RWPE2 (cell line): ENCODE measurements at regions not wholly inside any gene's neighbourhood (a gene's known extent, or its start where the extent isn't known, plus 50 kb on each side); places are given as distances from the start of the nearest gene placed in this dataset.

Source experiments
- ATAC-seq: fragments of 200-7000 bp; cut with Tn5 transposase; 3 replicates; pipeline ENCODE4 v1.9.1; 2021; ENCODE audit warnings: low read depth
- DNase-seq: peaks from one replicate; pipeline ENCODE4 v3.0.0-alpha.2; 2020; ENCODE audit warnings: low spot score
- H3K27ac ChIP-seq: fragments of 450-650 bp; 2 replicates; pipeline ENCODE4 v1.5.1; 2017; ENCODE audit warnings: mild to moderate bottlenecking; ENCODE audit not compliant: poor library complexity, severe bottlenecking
- H3K27me3 ChIP-seq: fragments of 250-450 bp; sonication (Bioruptor Pico); 2 replicates; pipeline ENCODE4 v1.5.1; 2021; ENCODE audit warnings: mild to moderate bottlenecking, moderate library complexity; ENCODE audit not compliant: insufficient read depth, poor library complexity, severe bottlenecking
- H3K36me3 ChIP-seq: fragments of 250-450 bp; sonication (Bioruptor Pico); 2 replicates; pipeline ENCODE4 v1.5.1; 2020; ENCODE audit warnings: low read depth, mild to moderate bottlenecking, moderate library complexity
- H3K4me1 ChIP-seq: fragments of 250-450 bp; sonication (Bioruptor Pico); 2 replicates; pipeline ENCODE4 v1.5.1; 2021; ENCODE audit warnings: mild to moderate bottlenecking, moderate library complexity; ENCODE audit not compliant: insufficient read depth, poor library complexity, severe bottlenecking
- H3K4me3 ChIP-seq: fragments of 250-450 bp; sonication (Bioruptor Pico); 2 replicates; pipeline ENCODE4 v1.5.1; 2021; ENCODE audit warnings: mild to moderate bottlenecking, moderate library complexity; ENCODE audit not compliant: severe bottlenecking
- H3K9me3 ChIP-seq: fragments of 250-450 bp; sonication (Bioruptor Pico); 2 replicates; pipeline ENCODE4 v1.5.1; 2021; ENCODE audit warnings: mild to moderate bottlenecking, moderate library complexity; ENCODE audit not compliant: severe bottlenecking
- TF ChIP-seq, protein P1 (sequence below): fragments of 450-650 bp; IDR thresholded peaks from one replicate; pipeline ENCODE4 v1.5.1; 2017; ENCODE audit warnings: mild to moderate bottlenecking, moderate library complexity; ENCODE audit not compliant: poor library complexity, severe bottlenecking

- Histone ChIP-seq H3K4me3 (no peak overlapping the region), H3K27ac (no peak overlapping the region), H3K27me3 (no peaks in the 10 kb centered on the region), H3K9me3 (no peaks in the 10 kb centered on the region), H3K4me1 (no peaks in the 10 kb centered on the region), H3K36me3 (no peaks in the 10 kb centered on the region)
- DNase-seq: no peak
- ATAC-seq: no peak
- TF ChIP-seq, protein P1, sequence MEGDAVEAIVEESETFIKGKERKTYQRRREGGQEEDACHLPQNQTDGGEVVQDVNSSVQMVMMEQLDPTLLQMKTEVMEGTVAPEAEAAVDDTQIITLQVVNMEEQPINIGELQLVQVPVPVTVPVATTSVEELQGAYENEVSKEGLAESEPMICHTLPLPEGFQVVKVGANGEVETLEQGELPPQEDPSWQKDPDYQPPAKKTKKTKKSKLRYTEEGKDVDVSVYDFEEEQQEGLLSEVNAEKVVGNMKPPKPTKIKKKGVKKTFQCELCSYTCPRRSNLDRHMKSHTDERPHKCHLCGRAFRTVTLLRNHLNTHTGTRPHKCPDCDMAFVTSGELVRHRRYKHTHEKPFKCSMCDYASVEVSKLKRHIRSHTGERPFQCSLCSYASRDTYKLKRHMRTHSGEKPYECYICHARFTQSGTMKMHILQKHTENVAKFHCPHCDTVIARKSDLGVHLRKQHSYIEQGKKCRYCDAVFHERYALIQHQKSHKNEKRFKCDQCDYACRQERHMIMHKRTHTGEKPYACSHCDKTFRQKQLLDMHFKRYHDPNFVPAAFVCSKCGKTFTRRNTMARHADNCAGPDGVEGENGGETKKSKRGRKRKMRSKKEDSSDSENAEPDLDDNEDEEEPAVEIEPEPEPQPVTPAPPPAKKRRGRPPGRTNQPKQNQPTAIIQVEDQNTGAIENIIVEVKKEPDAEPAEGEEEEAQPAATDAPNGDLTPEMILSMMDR: no peak
Observed at GRCh38 chr2:220335591-220335915, 708.1 kb downstream of the SLC4A3 start.

DNA sequence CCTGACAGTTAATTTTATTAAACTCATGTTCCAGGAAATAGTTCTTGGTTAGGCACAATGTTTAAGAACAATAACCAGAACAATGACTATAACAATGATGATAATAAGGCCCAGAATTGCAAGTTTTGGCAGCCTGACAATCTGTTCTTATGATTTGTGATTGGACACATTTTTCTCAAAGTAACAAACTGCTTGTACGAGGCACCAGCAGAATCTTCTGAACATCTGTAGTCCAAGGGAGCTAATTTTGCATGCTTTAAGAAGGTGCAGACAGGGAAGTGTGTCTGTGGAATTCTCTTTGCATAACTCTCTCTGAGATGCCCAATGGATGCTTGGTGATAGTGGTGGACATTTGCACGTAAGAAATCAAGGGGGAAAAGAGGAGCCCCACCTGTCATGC is 709.3 kb downstream of the SLC4A3 start:
- H3K4me3 ChIP-seq: no peak overlapping the region
- no peak for DNase-seq
- H3K4me1 ChIP-seq: no peaks in the 10 kb centered on the region
- no peaks in the 10 kb centered on the region for H3K36me3 ChIP-seq
- ATAC-seq: no peak
- H3K27me3 ChIP-seq: no peaks in the 10 kb centered on the region
- H3K27ac ChIP-seq: no peak overlapping the region
- TF ChIP-seq, protein P1: no peak
- H3K9me3 ChIP-seq: no peaks in the 10 kb centered on the region

GRCh38 chr2:220337611-220338440 is 710.4 kb downstream of the SLC4A3 start:
- TF ChIP-seq, protein P1: no peak
- no peaks in the 10 kb centered on the region for H3K9me3 ChIP-seq
- ATAC-seq (no peak), DNase-seq (no peak)
- H3K27ac ChIP-seq: no peak overlapping the region
- H3K27me3 ChIP-seq: no peaks in the 10 kb centered on the region
- no peak overlapping the region for H3K4me3 ChIP-seq
- H3K4me1 ChIP-seq: no peaks in the 10 kb centered on the region
- no peaks in the 10 kb centered on the region for H3K36me3 ChIP-seq

GRCh38 chr2:220341014-220341413 is 713.6 kb downstream of the SLC4A3 start:
- no peaks in the 10 kb centered on the region for H3K9me3 ChIP-seq
- no peaks in the 10 kb centered on the region for H3K4me1 ChIP-seq
- DNase-seq (no peak), ATAC-seq (no peak)
- H3K27me3 ChIP-seq: no peaks in the 10 kb centered on the region
- no peaks in the 10 kb centered on the region for H3K36me3 ChIP-seq
- H3K4me3 ChIP-seq: no peak overlapping the region
- H3K27ac ChIP-seq: no peak overlapping the region
- TF ChIP-seq, protein P1: no peak

- H3K27me3 ChIP-seq: no peaks in the 10 kb centered on the region
- ATAC-seq: no peak
Observed at GRCh38 chr2:220346919-220347318, 719.5 kb downstream of the SLC4A3 start.

More at GRCh38 chr2:220346919-220347318, 719.5 kb downstream of the SLC4A3 start:
- H3K9me3 ChIP-seq: no peaks in the 10 kb centered on the region
- no peak overlapping the region for H3K4me3 ChIP-seq
- no peaks in the 10 kb centered on the region for H3K36me3 ChIP-seq
- no peaks in the 10 kb centered on the region for H3K4me1 ChIP-seq
- no peak for DNase-seq
- TF ChIP-seq, protein P1: no peak
- H3K27ac ChIP-seq: no peak overlapping the region
